ENCODE measurements at regions not wholly inside any gene's neighbourhood (a gene's known extent, or its start where the extent isn't known, plus 50 kb on each side); places are given as distances from the start of the nearest gene placed in this dataset.

- H3K9ac ChIP-seq (replicated peaks; ENCODE audit: extremely low read depth, insufficient read depth, low read length): no peak overlapping the region
- no peaks in the 10 kb centered on the region for H3K79me2 ChIP-seq (ENCODE audit: control insufficient read depth, insufficient read depth, low read length)
- no peak overlapping the region for H2AFZ ChIP-seq (ENCODE audit: low read depth, low read length)
- no peak overlapping the region for H3K4me3 ChIP-seq (replicated peaks in 1 of 3; ENCODE audit: insufficient read depth in 1 of 3, low read depth in 1 of 3, low read length in 3 of 3)
- BruUV-seq (replicated peaks): no TSS peak
- no peaks in the 10 kb centered on the region for H3K27me3 ChIP-seq (ENCODE audit: control insufficient read depth in 2 of 2, insufficient read depth in 2 of 2, low read length in 2 of 2)
- POLR2A ChIA-PET: no interaction called here
- dilution Hi-C loops (cut with MboI; ENCODE audit: extremely low pct_ligation_motif_present, low sequenced_read_pairs) (no loop called here), intact Hi-C loops (cut with micrococcal nuclease) (loop anchor here (5.0 to 10.0 kb wide), 5 partner anchors 151 to 1921 kb away; no protein-coding TSS in a partner anchor)
- no peaks in the 10 kb centered on the region for H4K20me1 ChIP-seq (replicated peaks; ENCODE audit: control insufficient read depth, extremely low read depth, insufficient read depth, low read length)
- DNase-seq (ENCODE audit: low read depth, low spot score) (no peak), FAIRE-seq (no peak)
- H3K9me1 ChIP-seq (replicated peaks; ENCODE audit: control insufficient read depth, extremely low read depth, insufficient read depth, low read length): no peaks in the 10 kb centered on the region
- TF ChIP-seq EZH2 (IDR thresholded peaks at IDR 0.05; ENCODE audit: borderline replicate concordance, low read depth, low read length, severe bottlenecking): no peak
- no peaks in the 10 kb centered on the region for H3K9me3 ChIP-seq (replicated peaks; ENCODE audit: control insufficient read depth, insufficient read depth, low read length)
- no peak overlapping the region for H3K4me2 ChIP-seq (ENCODE audit: insufficient read depth, low read length)
- H3K4me1 ChIP-seq (ENCODE audit: control insufficient read depth, extremely low read depth, insufficient read depth, low read length): no peaks in the 10 kb centered on the region
- no peaks in the 10 kb centered on the region for H3K36me3 ChIP-seq (ENCODE audit: control insufficient read depth in 2 of 2, extremely low read depth in 1 of 2, insufficient read depth in 2 of 2, low read length in 2 of 2)
- CTCF ChIA-PET: interaction anchor here (0.7 kb wide), 1 partner anchor 159 kb away, joined by 3 read pairs; no protein-coding TSS in a partner anchor
- no peak overlapping the region for H3K27ac ChIP-seq (ENCODE audit: insufficient read depth, low read depth, low read length)
Measured at GRCh38 chr12:87846045-87846444, 183.2 kb downstream of the C12orf50 start.

GRCh38 chr12:87841935-87842334 lies 187.3 kb downstream of the C12orf50 start:
- ChIA-PET CTCF (no interaction called here), POLR2A (no interaction called here)
- no peak overlapping the region for H3K27ac ChIP-seq (ENCODE audit: insufficient read depth, low read depth, low read length)
- intact Hi-C loops (cut with micrococcal nuclease): loop anchor here (10.0 kb wide), 1 partner anchor 1917 kb away; no protein-coding TSS in a partner anchor
- no peaks in the 10 kb centered on the region for H3K36me3 ChIP-seq (ENCODE audit: control insufficient read depth in 2 of 2, extremely low read depth in 1 of 2, insufficient read depth in 2 of 2, low read length in 2 of 2)
- FAIRE-seq: no peak
- no peak for DNase-seq (ENCODE audit: low read depth, low spot score)
- H3K9me1 ChIP-seq (replicated peaks; ENCODE audit: control insufficient read depth, extremely low read depth, insufficient read depth, low read length): no peaks in the 10 kb centered on the region
- no peak overlapping the region for H3K9ac ChIP-seq (replicated peaks; ENCODE audit: extremely low read depth, insufficient read depth, low read length)
- no peaks in the 10 kb centered on the region for H3K79me2 ChIP-seq (ENCODE audit: control insufficient read depth, insufficient read depth, low read length)
- dilution Hi-C loops (cut with MboI; ENCODE audit: extremely low pct_ligation_motif_present, low sequenced_read_pairs): no loop called here
- no peaks in the 10 kb centered on the region for H3K4me1 ChIP-seq (ENCODE audit: control insufficient read depth, extremely low read depth, insufficient read depth, low read length)
- H2AFZ ChIP-seq (ENCODE audit: low read depth, low read length): no peak overlapping the region
- no peaks in the 10 kb centered on the region for H3K27me3 ChIP-seq (ENCODE audit: control insufficient read depth in 2 of 2, insufficient read depth in 2 of 2, low read length in 2 of 2)
- H3K4me3 ChIP-seq (replicated peaks in 1 of 3; ENCODE audit: insufficient read depth in 1 of 3, low read depth in 1 of 3, low read length in 3 of 3): no peak overlapping the region
- no peaks in the 10 kb centered on the region for H4K20me1 ChIP-seq (replicated peaks; ENCODE audit: control insufficient read depth, extremely low read depth, insufficient read depth, low read length)
- no peak overlapping the region for H3K4me2 ChIP-seq (ENCODE audit: insufficient read depth, low read length)
- no TSS peak for BruUV-seq (replicated peaks)
- TF ChIP-seq POLR2AphosphoS5 (IDR thresholded peaks at IDR 0.05; ENCODE audit: insufficient read depth, low read depth, low read length): no peak
- no peak for TF ChIP-seq FOS (IDR thresholded peaks at IDR 0.05; ENCODE audit: borderline replicate concordance, insufficient read depth, low read length)
- H3K9me3 ChIP-seq (replicated peaks; ENCODE audit: control insufficient read depth, insufficient read depth, low read length): no peaks in the 10 kb centered on the region

All from endothelial cell of umbilical vein (primary cell).